NCI-H446 (cell line): ENCODE measurements at regions not wholly inside any gene's neighbourhood (a gene's known extent, or its start where the extent isn't known, plus 50 kb on each side); places are given as distances from the start of the nearest gene placed in this dataset.

Experiments used
- DNase-seq, 2 experiments: peaks; one replicate each; lab custom pipeline; 2025; lab: John Stamatoyannopoulos, UW

DNA sequence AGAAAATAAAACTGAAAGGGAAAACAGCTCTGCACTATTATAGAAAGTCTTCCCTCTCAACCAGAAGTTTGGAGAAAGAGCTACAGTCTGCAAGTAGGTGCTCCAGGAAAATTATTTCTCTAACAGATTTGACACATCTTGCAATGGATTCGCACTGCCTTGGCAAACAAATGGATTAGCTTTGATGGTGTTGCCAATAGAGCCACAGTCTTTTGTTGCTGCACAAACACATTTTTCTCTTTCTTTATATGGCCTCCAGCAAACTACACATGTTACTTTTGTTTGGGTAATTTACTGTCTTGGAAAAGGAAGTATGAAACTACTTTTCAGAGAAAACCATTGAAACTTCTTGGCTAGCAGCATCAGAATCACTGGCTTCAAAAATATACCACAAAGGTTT, 523.1 kb downstream of the EFNA5 start:
- DNase-seq = peak; percentile 17 to 57

DNA sequence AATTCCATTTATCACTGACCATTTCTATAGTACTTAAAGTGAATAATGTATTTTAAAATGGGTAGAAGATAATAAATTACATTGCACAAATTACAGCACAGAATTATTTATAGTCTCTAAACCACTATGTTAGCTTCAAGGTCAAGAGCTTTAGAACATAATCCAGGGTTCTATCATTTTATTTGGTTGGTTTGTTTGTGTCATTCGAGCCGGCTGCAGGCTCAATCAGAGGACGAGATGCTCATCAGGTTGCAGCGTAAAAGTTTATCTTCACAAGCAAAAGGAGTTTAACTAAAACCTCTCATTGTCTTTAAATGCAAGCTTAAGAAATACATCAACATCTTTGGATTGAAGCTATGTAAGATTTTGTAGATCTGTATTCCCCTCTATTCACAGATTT, 523.8 kb downstream of the EFNA5 start:
- DNase-seq = no peak

DNA sequence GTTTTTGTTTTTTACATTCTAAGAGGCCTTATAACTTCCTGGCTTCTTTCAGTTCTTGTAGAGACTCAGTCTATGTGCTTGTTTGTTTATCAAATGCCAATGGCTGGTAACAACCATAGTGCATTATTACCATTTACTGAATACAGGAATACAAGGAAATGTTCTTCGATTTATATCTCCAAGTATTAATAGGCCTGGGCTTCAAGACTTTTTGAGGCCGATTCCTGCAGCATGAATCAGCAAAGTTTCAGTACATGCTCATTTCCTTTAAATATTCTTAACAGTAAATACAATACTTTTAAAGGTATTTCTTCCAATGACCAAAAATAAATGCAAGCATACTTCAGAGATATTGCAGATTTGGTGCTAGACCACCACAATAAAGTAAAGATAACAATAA, 535.3 kb downstream of the EFNA5 start:
- DNase-seq = no peak

DNA sequence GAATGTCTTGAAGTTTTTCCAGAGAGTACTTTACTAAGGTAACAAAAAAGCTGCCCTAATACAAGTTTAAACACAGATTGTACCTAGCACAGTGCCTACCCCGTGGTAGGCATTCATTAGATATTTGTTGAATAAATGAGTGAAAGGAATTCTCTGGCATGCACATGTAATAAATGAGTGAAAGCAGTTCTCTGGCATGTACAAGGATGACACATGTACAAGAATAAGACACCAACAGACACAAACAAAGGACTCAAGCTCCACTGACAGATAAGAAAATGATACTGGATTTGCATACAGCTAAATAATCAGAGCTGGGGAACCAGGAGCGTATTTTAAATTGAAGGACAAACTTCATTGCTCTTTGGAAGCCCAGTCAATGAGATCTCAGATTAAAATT, 535.8 kb downstream of the EFNA5 start:
- no peak for DNase-seq

DNA sequence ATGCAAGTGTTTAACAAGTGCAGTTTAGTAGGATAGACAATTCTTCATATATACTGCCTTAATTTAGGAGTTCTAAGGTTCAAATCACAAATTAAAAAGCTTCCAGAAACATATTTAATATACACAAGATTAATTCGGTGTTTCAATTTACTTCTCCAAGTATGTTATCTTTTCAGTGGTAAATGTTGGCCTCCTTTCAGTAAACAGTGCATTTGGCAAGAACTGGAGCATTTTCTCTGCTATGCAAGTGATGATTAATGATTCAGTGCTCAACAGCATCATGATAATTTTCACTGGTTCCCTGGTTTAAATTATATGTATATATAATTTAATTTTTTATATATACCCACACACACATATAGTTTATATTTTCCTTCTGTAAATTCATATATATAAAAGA, 541.7 kb downstream of the EFNA5 start:
- DNase-seq = peak; percentile 23 to 72

DNA sequence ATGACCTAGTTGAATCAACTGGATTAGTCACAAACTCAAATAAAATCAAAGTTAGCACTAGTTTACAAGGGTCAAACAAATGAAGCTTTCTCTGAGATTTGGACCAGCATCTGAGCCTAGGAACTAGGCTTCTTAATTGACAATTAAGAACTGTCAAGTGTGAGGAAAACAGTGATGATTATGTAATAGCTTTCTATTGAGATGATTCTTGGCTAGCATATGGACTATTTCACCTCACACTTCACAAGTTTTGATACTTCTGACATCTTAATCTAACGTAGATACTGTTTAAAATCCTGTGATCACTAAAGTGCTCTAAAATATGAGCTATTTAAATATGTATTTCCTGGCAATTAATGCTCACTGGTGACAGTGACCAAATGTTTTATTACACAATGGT, 542.9 kb downstream of the EFNA5 start:
- DNase-seq = no peak

DNA sequence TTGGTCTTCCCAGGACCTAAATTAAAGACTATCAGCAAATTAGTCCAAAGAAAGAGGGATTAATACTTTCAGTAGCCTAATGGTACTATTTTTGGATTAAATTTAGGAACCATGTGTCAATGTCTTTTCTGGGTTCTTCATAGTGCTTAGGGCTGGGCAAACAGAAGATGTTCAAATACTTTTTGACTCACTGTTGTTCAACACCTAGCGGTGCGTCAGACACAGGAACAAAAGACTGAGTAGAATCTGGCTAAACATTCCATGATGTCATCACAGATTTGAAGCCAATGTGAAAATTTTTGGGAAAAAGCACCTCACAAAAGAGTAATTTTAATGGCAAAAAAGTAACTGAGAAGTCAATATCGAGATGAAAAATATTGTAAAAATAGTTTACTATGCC, 544.4 kb downstream of the EFNA5 start:
- no peak for DNase-seq

DNA sequence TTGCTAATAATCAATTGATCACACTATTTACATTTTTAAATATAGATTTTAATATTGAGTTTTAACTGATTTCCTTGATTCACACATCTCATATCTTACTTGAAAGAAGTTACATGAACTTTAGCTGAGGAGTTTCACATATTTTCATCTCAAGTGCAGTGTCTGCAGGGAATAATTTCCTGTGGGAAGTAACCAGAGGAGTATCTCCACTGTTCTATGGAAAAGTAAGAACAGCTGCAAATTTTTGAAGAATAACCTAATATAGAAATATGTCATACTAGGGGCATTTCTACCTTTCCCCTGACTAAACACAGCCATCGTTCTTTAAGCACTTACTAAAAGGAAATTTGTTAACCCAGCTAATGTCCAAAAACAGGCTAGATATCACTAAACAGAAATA, 546.4 kb downstream of the EFNA5 start:
- no peak for DNase-seq

DNA sequence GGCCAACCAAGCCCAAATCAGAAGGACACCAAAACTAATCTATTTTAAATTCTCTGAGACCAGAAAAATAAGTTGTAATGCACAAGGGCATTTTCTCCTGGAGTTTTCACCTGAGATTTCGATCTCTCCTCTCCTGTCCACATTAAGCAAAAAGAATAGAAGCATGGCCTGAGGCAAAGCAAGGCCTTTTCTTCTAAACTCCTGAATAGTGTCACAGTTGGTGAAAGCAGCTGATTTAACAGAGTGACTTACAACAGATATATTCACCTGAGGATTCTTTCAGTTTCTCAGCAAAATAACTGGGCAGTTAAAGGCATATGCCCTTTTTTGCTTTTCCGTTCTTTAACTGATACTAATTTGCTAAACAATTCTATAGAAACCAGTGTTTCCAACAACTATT, 547.7 kb downstream of the EFNA5 start:
- DNase-seq = no peak

DNA sequence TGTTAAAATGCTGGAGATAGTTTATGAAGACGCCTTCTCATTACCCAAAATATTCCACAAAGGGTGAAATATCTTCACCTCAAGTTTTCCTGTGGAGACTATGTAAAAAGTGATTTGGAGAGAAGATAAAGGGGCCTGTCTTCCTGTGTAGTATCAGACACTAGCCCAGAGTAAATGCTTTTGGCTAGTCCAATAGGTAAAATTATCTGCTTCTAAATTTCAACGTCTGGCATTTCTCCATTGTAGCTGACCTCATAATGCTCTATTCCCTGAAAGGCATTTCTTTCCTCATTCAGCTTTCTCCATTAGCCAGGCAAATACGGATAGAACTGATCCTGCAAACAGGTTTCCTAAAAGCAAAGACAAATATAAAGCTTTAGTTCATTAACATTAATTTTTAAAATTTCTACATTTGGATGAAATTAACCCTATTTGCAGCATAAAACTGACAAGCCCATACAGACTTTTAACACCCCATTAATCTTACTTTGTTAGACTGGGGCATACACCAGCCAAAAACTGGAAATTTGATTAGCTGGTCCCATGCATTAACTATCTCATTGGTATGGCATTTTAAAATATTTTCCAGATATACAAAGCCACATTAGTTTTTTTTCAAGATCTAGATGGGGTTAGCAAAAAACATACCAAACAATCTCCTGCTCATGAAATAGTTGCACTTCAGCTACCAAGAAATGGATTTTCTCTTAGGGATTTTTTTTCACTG, 548.8 kb downstream of the EFNA5 start:
- peak; percentile 86 to 91 for DNase-seq

DNA sequence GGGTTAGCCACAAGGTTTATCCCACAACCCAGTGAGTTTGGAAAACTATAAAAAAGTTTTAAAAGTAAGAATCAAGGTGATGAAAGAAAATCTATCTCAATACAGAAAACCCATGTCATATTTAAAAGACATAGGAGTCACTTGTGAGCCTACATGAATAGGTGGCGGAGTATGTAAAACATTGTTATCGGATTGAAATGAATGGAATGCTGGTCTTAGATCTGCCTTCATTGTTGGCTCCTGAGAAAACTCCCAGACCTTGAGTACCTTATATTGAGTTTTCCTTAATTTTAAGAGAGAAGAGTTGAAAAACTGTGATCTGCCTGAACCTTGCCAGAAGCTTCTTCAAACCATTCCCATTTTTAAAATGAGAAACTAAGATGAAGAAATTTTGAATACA, 551.1 kb downstream of the EFNA5 start:
- DNase-seq = no peak

DNA sequence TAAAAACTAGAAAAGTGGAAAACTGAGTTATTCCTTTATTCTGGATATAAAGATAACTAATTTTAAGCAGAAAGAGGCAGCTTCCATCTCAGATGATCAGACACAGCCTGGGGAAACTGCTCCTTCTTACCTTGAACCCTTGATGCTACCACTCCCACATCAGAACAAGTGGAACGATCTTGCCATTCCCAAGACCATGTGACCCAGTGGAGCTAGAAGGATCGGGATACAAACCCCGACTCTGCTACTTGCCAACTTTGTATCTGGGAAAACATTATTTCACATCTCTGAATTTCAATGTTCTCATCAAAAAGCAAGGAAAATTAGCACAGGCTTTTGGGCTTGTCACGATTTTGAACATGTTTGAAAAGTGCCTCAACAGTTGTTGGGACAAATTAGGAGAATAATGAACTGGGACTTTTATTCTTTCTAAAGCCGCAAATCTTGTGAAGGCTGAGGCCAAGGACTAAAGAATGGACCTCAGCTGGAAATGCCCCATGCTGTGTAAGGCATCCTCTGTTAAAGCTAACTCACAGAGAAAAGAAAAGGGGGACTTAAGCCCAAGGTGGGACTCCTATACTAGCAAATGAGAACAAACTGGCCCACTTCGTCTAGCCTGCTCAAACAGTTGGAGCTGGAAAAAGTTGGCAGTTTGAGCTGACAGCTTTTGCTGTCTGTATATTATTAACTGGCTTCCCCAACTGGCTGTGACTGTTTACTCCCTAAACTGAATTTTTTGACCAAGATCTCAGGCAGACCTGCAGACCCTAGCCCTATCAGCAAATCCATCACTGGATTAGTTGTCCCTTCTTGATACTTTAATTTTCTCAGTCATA, 552.3 kb downstream of the EFNA5 start:
- no peak for DNase-seq

DNA sequence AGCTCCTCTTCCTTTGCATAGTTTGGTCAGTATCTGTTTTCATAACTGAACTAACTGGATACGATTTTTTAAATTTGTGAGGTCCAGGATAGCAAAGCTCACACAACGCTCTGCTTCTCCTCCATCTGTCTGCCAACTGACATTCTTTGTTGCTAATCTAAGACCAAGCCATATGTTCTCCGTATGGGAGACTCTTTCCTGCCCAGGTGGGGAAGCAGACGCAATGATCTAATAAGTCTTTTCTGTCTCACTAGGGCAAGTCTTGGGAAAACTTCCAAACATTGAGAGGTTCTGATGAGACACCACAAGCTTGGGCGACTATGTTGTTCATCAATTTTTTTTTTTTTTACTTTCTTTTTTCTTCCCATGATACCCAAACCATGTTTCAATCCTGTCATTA, 558.5 kb downstream of the EFNA5 start:
- DNase-seq = peak; percentile 43 to 88

DNA sequence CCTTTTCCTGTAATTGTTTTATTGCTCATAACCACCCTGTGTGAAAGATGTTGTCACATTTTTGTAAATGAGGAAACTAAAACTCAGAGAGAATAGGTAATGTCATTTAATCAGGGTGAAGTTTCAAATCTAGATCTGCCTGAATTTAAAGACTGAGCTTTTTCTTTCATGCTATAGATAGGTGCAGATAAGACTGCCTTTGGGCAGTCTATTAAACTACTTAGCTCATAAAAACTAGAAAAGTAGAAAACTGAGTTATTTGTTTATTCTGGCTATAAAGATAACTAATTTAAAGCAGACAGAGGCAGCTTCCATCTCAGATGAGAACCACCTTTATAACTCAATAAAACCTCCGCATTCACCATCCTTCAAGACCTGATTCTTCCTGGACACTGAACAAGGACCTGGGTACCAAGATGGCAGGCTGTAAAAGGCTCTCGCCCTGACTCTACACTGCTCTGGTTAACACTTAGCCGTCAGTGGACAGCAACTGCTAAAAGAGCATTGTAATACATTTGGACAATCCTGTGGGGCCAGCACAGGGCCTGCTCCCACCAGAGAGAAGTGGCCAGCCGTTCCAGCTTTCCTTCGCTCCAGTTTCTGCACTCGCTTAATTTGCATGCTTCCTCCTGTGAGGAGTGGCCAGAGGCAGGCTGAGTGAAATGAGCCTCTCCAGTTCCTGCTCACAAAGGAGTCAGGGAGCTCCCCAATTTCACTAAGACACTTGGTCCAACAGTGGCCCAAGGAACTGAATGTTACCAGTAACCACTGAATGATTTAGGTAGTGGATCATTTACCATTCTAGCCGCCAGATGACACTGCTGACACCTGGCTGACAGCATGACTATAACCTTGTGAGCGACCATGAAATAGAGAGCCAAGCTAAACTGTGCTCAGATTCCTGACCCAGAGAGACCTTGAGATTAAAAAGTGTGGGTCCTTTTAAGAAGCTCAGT, 566.4 kb downstream of the EFNA5 start:
- DNase-seq = no peak

DNA sequence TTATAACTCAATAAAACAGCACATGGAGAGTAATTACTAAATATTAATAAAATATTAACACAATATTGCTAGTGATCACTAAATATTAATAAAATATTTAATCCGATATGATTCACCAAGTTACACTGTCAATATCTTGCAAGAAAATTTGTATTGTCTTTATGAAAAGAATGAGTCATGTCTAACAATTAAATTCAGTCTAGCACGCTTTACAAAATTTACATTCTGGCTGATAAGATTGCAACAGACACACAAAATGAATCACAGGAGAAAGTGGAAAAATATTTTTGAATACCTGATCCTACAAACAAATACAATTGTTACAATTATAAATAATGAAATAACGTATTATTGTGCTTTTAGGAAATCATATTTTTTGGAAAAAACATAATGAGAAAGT, 567.2 kb downstream of the EFNA5 start:
- no peak for DNase-seq

DNA sequence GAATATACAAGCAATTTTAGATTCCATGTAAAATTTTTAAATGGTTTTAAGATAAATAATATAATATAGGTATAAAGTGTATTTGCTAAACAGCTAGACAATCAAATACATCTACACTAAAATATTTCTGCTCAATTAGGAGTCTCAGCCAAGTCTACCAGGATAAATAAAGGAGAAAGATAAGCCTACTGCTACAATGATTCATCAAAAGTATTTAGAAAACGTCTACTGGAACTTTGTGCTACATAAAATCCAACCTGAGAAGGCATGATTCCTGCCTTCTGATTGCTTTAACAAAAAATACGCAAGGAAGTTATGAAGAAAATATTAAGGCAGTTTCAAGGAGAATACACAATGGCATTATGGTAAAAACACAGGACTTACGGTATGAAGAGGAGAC, 570.6 kb downstream of the EFNA5 start:
- DNase-seq = no peak

DNA sequence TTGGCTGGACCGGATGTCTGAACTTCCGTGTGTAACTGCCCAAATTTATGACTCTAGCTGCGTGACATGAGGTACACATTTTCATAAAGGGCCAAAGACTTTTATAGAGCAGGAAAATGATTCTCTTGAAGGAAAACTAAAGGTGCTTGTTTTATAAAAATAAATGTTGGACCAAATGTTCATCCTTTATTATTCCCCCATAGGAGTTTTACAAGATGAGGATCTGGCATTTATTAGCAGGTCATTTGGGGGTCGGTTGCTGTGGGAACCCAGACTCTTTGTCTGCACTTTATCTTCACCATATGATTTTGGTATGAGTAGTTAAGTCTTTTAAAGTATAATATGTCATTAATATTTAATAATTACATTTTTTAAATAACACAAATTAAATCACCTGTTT, 571.2 kb downstream of the EFNA5 start:
- no peak for DNase-seq

DNA sequence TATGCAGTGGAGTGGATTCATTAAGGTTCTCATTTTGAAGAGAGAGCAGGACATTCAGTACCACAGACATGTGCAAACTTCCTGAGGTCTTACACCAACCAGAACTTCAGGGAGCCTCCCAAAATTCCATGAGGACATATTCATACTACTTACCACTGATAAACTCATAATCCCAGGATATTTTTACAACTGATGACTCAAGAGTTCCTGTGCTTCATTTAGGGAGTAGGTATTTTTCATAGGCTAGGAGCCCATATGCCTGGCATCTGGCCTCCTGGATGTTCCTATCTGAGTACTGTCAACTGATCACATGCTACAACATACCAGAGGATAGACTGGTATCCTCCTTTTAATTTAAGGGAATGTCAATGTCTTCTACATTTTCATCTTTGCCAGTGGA, 578.0 kb downstream of the EFNA5 start:
- no peak for DNase-seq

DNA sequence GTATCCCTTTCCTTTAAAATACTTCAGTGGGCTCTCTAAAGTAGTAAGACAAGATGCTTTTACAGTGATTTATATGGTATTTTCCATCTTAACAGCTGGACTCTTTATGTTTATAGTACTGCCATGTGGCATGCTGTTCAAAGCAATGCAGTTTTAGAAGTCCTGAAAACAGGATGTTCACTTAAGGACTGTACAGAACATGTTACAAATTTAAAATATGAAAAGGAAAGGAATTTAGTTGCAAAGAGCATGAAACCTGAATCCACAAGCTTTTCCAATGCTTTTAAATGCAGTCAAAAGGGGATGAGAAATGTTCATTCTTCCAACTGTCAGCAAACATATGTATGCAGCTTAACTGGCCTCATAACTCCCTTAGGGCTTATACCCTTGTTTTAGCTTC, 580.2 kb downstream of the EFNA5 start:
- DNase-seq = peak in 1 of 2 experiments; percentile 23

DNA sequence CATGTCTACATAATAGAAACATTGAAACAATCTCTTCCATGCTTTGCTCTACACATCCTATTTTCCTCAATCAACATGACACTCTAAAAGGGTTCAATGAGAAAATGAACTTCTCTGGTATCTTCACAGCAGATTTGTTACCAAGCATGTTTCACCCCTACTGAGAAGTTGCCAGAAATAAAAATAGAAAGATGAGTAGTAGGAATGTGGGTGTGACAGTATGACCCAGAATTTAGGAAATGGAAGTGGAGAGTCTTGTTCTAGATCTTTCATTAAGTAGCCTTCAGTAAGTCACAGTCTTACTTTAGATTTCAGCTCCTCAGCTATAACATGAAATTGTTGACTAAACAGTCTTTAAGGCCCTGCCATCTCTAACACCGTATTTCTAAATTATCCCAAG, 581.8 kb downstream of the EFNA5 start:
- no peak for DNase-seq

DNA sequence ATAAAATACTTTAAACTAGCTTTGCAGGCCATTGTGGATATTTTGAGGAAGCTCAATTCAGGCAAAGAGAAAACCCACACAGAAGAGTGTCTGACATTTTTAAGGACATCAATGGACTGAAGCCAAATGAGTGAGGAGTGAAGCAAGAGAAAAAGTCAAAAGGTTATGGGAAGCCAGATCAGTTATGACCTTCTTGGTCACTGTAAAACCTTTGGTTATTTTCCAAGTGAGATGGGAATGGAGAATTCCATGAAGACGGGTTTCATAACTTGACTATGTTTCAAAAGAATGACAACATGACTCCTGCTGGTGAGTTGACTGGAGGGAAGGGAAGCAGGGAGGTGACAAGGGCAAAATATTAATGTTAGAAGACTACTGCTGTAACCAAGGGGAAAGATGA, 585.2 kb downstream of the EFNA5 start:
- DNase-seq = no peak

DNA sequence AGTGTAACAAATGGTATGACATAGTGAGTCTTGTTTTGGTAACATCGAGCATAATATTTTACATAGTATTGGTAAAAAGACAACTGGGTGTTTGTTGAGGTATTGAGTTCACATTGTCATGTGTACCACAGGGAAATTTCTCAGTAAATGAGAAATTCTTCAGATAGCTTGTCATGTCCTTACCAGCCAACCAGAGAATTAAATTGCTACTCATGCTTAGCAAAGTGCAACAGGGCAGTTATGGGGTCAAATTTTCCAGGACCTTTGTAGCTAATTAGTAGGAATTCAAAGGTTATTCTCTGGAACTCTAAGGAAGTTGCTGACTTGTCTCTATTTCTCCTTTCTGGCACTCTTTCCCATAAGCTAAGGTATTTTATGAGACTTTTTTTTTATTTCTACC, 595.7 kb downstream of the EFNA5 start:
- no peak for DNase-seq

DNA sequence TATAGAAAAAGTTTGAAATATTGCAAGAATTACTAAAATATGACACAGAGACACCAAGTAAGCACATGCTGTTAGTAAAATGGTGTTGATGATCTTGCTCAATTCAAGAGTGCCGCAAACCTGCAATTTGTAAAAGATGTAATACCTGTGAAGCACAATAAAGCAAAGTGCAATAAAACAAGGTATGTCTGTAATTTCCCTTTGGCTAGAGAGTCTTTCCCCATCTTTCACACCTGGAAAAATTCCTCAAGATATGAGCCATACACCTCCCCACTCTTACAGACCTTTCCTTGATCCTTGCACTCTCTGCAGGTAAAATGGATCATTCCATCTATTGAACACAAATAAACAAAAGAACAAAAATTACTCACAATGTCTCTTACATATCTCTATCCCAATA, 597.8 kb downstream of the EFNA5 start:
- DNase-seq = no peak
